HG02759 (cell line): ENCODE measurements at regions not wholly inside any gene's neighbourhood (a gene's known extent, or its start where the extent isn't known, plus 50 kb on each side); places are given as distances from the start of the nearest gene placed in this dataset.
A peak's percentile ranks its signal among the peaks of the same experiment; 100 is the strongest.

Source experiments
- ATAC-seq: cut with Tn5 transposase; IDR thresholded peaks from one replicate; pipeline ENCODE4 v1.9.1; 2021; ENCODE audit warnings: mild to moderate bottlenecking, moderate library complexity; ENCODE audit not compliant: unreplicated experiment

- no peak for ATAC-seq
Observed at GRCh38 chr5:57598097-57598496, 115.5 kb upstream of the ACTBL2 start.

DNA sequence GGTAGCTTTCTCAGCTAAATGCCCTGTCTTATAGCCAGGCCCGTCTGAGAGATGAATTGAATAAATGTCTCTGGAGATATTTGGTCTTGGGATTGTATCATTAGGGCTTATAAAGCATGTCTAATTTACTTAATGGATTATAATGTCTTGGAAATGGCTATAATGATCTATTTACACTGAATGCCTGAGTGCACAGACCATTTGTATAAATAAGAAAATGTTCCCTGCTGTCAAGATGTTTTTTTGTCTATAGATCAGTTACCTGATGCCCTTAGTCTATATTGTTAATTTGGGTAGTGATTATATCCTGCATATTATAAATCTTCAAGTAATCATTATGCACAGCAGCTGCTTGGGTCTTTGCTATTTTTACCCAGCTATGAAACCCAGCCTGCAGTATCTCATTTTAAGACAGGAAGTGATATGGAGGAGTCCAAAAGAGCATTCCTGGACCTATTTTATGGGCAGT lies 112.9 kb upstream of the ACTBL2 start:
- no peak for ATAC-seq

- ATAC-seq = no peak
Observed at GRCh38 chr5:57594436-57594835, 111.8 kb upstream of the ACTBL2 start.

GRCh38 chr5:57592236-57592635 lies 109.6 kb upstream of the ACTBL2 start:
- no peak for ATAC-seq

DNA sequence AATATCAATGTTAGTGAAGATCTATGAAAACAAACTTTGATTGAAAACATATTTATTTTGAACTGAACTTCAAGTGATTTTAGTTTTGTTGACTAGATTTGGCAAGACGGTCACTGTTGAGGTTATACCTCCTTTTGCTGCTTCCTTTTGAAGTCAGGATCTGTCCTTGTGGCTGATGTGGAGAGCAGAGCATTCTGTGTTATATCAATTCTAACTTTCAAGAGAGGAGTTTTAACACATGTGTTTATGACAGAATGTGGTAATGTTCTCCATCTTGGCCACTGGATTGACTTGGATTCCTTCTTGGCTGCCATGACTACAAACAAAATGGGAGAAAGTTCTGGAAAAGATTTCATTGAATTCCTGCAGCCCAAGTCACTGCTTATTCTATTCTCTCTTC lies 104.0 kb upstream of the ACTBL2 start:
- ATAC-seq = no peak

GRCh38 chr5:57582578-57583070 lies 100.0 kb upstream of the ACTBL2 start:
- no peak for ATAC-seq

DNA sequence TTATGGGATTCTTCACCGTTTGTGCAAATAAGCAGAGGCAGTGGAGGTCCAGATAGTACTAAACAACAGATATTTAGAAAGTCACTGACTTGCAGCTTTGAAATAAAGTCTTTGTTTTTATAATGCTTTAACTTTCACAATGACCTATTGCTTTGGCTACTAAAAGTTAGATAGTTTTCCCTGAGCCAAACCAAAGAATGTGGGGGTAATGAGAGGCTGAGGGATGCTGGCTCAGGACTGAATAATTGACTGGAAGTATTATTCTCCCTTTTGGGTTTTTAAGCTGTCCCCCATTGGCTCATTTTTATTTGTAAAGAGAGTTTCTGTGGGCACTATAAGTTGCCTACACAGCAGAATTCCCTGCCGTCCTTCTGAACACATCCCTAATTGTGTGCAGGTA lies 99.2 kb upstream of the ACTBL2 start:
- ATAC-seq = no peak

DNA sequence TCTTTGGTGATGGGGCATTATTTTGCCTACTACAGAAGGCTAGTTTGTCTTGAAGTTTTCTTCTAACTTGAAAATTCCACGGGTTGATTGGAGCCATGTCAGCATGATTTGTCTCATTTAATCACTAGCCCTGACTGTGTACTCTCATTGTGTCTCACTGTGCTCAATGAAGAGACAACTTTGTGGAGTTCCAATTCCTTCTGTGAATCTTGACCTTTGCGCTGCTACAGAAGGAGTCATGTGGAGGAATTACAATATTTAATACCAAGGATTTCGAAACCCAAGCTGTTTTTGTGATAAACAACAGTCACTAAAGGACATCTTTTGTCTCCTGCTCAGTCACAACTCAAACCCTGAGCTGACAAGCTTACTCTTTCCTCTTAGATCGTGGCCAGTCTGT lies 98.6 kb upstream of the ACTBL2 start:
- ATAC-seq = no peak

DNA sequence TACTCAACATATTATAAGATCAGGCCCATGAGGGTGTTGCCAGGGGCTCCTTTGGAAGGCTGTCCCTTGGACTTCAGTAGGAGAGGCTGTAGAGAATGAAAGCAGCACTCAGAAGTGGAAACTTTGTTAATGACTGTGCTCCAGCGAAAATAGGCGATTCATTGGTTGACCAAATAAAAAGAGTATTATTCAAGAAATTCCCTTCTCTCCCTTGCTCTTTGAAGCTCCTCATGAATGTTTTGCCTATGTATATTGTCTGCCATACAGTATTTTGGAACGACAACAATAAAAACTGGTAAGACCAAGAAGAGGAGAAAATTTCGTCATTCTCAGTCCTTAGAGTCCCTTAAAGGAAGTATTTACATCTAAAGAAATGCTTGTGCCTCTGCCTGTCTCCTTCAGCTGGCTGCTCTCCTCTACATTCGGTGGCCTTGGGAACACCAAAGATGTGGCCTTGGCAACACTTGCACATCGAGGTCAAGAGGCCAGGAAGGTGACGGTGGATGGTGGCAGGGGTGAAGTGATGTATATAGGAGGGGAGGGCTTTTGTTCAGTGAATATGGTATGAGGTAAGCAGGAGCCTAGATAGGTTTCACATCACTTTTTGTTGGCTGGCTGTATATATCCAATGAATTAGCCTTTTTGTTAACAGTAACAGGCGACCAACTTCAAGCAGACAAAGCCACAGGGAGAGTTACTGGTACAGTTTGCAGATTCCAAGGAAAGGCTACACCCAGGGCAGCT lies 95.0 kb upstream of the ACTBL2 start:
- no peak for ATAC-seq

GRCh38 chr5:57576317-57576716 lies 93.7 kb upstream of the ACTBL2 start:
- no peak for ATAC-seq

- no peak for ATAC-seq
Observed at GRCh38 chr5:57575839-57576238, 93.2 kb upstream of the ACTBL2 start.

DNA sequence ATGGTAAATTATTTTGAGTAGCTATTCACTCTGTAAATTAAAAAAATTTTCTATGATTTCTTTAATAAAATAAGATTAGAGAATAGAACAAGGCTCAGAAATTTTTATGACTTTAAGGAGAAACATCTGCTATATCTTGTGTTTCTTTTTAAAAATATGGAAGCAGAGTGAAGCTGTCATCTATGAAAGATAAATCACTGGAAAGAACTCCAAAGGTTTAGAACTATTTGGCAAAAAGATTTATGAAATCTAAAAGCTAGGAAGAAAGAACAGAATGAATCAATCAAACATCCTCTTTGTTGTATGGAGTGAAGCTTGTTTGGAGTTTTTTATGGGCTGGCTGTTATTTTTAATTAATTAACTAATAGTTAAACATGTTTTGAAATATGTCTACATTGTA lies 89.8 kb upstream of the ACTBL2 start:
- ATAC-seq = no peak

DNA sequence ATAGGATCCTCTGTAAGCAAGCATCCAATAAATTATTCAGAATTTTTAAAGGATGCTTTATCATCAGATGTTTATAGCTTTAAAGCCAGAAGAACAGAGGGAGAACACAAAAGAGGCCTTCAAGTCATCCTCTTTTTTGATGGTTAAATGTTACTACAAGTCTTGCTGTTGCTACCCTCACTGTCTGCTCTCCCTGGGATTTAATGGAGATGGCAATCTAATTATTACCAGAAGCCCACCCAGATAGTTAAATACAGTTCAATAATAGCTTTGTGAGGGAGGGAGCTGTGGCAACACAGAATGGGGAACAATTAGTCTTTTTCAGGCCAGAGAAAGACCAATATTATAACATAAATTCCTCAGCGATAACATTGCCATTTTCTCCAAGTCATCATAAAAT lies 87.0 kb upstream of the ACTBL2 start:
- no peak for ATAC-seq

- ATAC-seq = no peak
Observed at GRCh38 chr5:57568136-57568535, 85.5 kb upstream of the ACTBL2 start.

DNA sequence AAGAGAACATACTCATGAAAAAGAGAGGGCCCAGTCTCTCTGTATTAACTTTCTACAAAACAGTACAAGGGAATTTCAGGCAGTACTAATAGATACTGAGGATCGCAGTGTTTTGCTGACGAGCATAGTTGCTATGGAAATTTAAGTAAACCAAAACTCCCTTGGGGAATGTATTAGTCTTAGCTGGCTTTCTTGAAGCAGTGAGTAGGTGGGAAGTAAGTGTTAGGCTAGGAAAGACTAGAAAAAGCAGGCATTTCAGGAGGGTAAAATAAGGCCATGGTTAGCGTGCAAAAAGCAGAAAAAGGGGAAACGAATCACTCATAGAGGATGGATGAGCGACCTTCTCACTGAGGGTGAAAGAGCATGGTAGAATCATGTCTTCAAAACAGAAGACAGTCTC lies 84.3 kb upstream of the ACTBL2 start:
- ATAC-seq = peak; percentile 45

- ATAC-seq = no peak
Observed at GRCh38 chr5:57561231-57561842, 78.7 kb upstream of the ACTBL2 start.

DNA sequence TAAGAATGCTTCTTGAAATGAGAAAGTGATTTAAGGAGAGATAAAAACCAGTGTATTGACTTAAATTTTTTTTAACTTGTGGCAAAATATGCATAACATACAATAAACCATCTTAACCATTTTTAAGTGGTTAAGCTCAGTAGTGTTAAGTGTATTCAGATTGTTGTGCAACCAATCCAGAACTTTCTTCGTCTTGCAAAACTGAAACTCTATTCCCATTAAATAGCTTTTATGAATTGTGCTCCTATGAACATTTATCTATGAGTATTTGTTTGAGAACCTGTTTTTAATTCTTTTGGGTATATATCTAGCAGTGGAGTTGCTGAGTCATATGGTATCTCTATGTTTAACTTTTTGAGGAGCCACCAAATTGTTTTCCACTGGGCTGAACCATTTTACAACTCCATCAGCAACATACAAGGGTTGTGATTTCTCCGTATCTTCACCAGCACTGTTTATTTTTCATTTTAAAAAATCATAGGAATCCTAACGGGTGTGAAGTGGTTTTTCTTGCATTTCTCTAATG lies 76.6 kb upstream of the ACTBL2 start:
- no peak for ATAC-seq

GRCh38 chr5:57552033-57552432 lies 69.4 kb upstream of the ACTBL2 start:
- no peak for ATAC-seq

DNA sequence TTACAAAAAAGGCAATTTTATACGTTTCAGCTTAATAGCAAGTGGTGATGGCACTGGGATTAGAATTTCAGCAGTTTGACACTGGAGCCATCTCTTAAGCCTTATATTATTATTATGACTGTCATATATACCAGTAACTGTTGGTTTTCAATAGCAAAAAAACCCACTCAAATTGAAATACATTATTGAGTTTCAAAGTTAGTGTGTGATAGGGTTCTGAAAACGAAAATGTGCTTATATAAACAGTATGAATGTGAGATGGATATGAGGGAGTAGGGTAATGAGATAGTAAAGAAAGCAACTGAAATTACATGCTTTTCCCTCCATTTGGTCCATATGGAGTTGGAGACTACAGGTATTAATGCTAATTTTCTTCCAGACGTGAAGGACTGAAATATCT lies 68.6 kb upstream of the ACTBL2 start:
- ATAC-seq = no peak

DNA sequence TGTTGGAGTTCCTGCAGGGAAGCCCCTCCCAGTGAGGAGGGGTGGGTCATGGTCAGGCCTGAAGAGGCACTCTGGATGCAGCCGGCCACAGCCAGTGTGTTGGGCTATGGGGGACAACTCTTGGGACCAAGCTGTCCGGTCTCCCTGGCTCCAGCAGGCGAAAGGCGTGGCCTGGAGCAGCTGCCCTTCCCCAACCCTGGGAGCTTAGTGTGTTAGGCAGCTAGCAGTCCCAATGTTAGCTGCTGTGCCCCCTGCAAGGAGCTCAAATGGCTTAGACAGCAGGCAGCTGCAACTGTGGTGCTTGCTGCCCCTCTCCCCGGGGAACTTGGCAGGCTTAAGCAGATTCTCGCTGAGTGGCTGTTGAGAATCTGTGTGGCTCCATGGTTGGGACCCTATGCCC lies 67.5 kb upstream of the ACTBL2 start:
- no peak for ATAC-seq

GRCh38 chr5:57549566-57549965 lies 67.0 kb upstream of the ACTBL2 start:
- ATAC-seq = no peak

DNA sequence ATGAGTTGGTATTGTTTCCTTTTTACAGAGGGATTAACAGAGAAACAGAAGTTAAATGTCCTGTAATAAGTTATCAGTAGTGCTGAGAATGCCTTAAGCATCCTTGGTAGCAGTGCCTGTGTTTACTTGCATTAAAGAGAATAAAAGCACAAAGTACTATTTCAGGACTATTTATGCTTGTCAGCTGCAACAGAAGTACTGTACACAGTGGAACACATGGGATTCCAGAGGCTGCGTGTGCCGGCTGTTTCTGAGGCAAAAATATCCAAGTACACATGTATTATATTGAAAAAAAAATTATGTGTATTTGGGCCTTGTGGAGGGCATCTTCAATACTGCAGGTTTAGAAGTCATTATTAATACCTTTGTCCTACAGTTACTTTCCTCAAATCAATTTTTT lies 58.2 kb upstream of the ACTBL2 start:
- no peak for ATAC-seq
